ENCODE measurements at regions not wholly inside any gene's neighbourhood (a gene's known extent, or its start where the extent isn't known, plus 50 kb on each side); places are given as distances from the start of the nearest gene placed in this dataset.

DNA sequence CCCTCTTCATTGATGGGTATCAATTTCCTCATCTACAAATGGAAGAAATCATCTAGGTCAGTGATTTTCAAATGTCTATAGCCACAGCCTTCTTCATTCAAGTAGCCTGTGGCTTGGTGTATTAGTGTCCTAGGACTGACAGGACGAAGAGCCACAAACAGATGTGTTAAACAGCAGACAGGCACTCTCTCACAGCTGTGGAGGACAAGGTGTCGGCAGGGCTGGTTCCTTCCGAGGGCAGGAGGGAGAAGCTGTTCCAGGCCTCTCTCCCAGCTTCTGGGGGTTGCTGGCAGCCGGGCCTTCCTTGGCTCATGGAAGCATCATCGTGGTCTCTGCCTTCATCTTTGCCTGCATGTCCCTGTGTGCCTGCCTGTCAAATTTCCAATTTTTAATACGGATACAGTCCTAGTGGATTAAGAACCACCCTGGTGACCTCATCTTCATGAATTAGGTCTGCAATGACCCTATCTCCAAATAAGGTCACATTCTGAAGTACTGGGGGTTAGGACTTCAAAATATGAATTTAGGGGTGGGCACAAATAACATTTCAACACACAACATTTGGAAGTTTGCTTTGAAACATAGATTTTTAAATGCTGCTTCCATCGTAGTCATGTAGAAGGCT, 86.5 kb downstream of the PTGR3 start:
- Histone ChIP-seq H3K4me3 (ENCODE audit: low read length in 2 of 2) (no peak overlapping the region), H3K27ac (replicated peaks; ENCODE audit: low read length) (no peak overlapping the region), H2AFZ (ENCODE audit: low read length) (no peak overlapping the region), H3K9me3 (replicated peaks in 1 of 2; ENCODE audit: control insufficient read depth in 2 of 2, insufficient read depth in 1 of 2, low read depth in 1 of 2, low read length in 2 of 2) (no peaks in the 10 kb centered on the region), H2AK5ac (ENCODE audit: low read depth, low read length) (no peak overlapping the region), H3K4ac (ENCODE audit: low read length) (no peak overlapping the region), H3K4me2 (ENCODE audit: insufficient read depth, low read length, poor library complexity, severe bottlenecking) (no peak overlapping the region), H3K79me1 (ENCODE audit: low read depth, low read length) (no peaks in the 10 kb centered on the region), H3K23ac (ENCODE audit: low read depth, low read length, poor library complexity) (no peak overlapping the region), H3K36me3 (replicated peaks in 1 of 2; ENCODE audit: control insufficient read depth in 2 of 2, insufficient read depth in 2 of 2, low read length in 2 of 2) (no peaks in the 10 kb centered on the region), H4K8ac (ENCODE audit: low read depth, low read length) (no peak overlapping the region), H3K27me3 (ENCODE audit: control insufficient read depth in 3 of 3, insufficient read depth in 3 of 3, low read depth in 1 of 3, low read length in 3 of 3) (peaks cover 0 to 3% (median 0%) of the 10 kb centered on the region in 3 experiments), H3K18ac (ENCODE audit: low read length) (no peak overlapping the region), H2BK5ac (ENCODE audit: low read length) (no peak overlapping the region), H3K9ac (ENCODE audit: low read depth, low read length, poor library complexity) (no peak overlapping the region), H3K4me1 (ENCODE audit: control insufficient read depth in 2 of 2, insufficient read depth in 1 of 2, low read depth in 1 of 2, low read length in 2 of 2) (no peaks in the 10 kb centered on the region), H2BK120ac (ENCODE audit: low read depth, low read length) (no peak overlapping the region), H2BK12ac (ENCODE audit: low read length) (no peak overlapping the region), H2BK15ac (ENCODE audit: low read length) (no peak overlapping the region), H3K14ac (ENCODE audit: low read length) (no peak overlapping the region), H4K91ac (ENCODE audit: low read depth, low read length, poor library complexity) (no peak overlapping the region)
- DNase-seq (ENCODE audit: low spot score): no peak
- no CpG with 5 or more reads among the region's 7 CpGs for WGBS, 2 donors (ENCODE audit: extremely low coverage in 2 of 2, insufficient read length in 2 of 2, insufficient replicate concordance in 1 of 2)

DNA sequence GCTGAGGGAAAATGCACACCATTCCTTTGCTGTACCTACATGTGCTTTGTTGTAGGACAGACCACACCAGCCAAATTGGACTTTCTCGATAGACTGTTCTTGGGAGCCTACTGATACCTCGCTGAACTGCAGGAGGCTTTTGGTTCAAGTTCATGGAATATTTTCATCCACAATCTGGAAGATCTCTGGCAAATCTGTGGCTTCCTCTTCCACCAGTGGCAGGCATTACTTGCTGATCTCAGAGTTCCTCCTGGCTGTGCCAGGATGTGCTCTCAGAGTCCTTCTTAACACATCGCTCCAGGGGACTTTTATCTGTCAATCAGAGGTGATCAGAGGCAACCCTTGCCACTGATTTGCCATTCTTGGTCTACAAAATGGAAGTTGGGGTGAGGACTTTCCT, 87.7 kb downstream of the PTGR3 start:
- Histone ChIP-seq H3K4ac (ENCODE audit: low read length) (no peak overlapping the region), H2BK5ac (ENCODE audit: low read length) (no peak overlapping the region), H3K4me2 (ENCODE audit: insufficient read depth, low read length, poor library complexity, severe bottlenecking) (no peak overlapping the region), H4K91ac (ENCODE audit: low read depth, low read length, poor library complexity) (no peak overlapping the region), H2AFZ (ENCODE audit: low read length) (no peak overlapping the region), H3K4me3 (ENCODE audit: low read length in 2 of 2) (no peak overlapping the region), H3K36me3 (replicated peaks in 1 of 2; ENCODE audit: control insufficient read depth in 2 of 2, insufficient read depth in 2 of 2, low read length in 2 of 2) (no peaks in the 10 kb centered on the region), H3K9ac (ENCODE audit: low read depth, low read length, poor library complexity) (no peak overlapping the region), H3K14ac (ENCODE audit: low read length) (no peak overlapping the region), H3K9me3 (replicated peaks in 1 of 2; ENCODE audit: control insufficient read depth in 2 of 2, insufficient read depth in 1 of 2, low read depth in 1 of 2, low read length in 2 of 2) (no peaks in the 10 kb centered on the region), H2BK12ac (ENCODE audit: low read length) (no peak overlapping the region), H3K4me1 (ENCODE audit: control insufficient read depth in 2 of 2, insufficient read depth in 1 of 2, low read depth in 1 of 2, low read length in 2 of 2) (no peaks in the 10 kb centered on the region), H2AK5ac (ENCODE audit: low read depth, low read length) (no peak overlapping the region), H3K27me3 (ENCODE audit: control insufficient read depth in 3 of 3, insufficient read depth in 3 of 3, low read depth in 1 of 3, low read length in 3 of 3) (peaks cover 0 to 3% (median 0%) of the 10 kb centered on the region in 3 experiments), H3K18ac (ENCODE audit: low read length) (no peak overlapping the region), H2BK15ac (ENCODE audit: low read length) (no peak overlapping the region), H2BK120ac (ENCODE audit: low read depth, low read length) (no peak overlapping the region), H3K23ac (ENCODE audit: low read depth, low read length, poor library complexity) (no peak overlapping the region), H3K79me1 (ENCODE audit: low read depth, low read length) (no peaks in the 10 kb centered on the region), H4K8ac (ENCODE audit: low read depth, low read length) (no peak overlapping the region), H3K27ac (replicated peaks; ENCODE audit: low read length) (no peak overlapping the region)
- no CpG with 5 or more reads among the region's 3 CpGs for WGBS, 2 donors (ENCODE audit: extremely low coverage in 2 of 2, insufficient read length in 2 of 2, insufficient replicate concordance in 1 of 2)
- no peak for DNase-seq (ENCODE audit: low spot score)

DNA sequence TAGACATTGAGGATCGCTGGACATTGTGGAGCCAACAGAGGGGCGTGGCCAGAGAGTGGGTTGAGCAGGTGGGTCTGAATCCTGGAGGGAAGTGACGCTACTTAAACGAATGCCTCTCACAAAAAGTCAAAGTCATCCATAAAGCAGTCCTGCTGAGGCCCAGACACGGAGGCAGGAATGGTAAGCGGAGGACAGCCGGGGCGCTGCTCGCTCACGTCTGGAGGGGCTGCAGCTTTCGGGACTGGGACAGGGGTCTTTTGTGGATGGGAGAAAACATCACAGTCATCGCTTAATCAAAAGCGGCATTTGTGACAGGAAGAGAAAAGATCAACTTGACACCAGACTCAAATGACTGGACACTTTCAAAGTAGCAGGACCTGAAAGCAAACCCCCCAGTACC, 88.4 kb downstream of the PTGR3 start:
- Histone ChIP-seq H3K4me2 (ENCODE audit: insufficient read depth, low read length, poor library complexity, severe bottlenecking) (no peak overlapping the region), H3K9me3 (replicated peaks in 1 of 2; ENCODE audit: control insufficient read depth in 2 of 2, insufficient read depth in 1 of 2, low read depth in 1 of 2, low read length in 2 of 2) (no peaks in the 10 kb centered on the region), H3K36me3 (replicated peaks in 1 of 2; ENCODE audit: control insufficient read depth in 2 of 2, insufficient read depth in 2 of 2, low read length in 2 of 2) (no peaks in the 10 kb centered on the region), H3K18ac (ENCODE audit: low read length) (no peak overlapping the region), H2BK15ac (ENCODE audit: low read length) (no peak overlapping the region), H4K8ac (ENCODE audit: low read depth, low read length) (no peak overlapping the region), H2BK120ac (ENCODE audit: low read depth, low read length) (no peak overlapping the region), H3K4me1 (ENCODE audit: control insufficient read depth in 2 of 2, insufficient read depth in 1 of 2, low read depth in 1 of 2, low read length in 2 of 2) (no peaks in the 10 kb centered on the region), H3K27me3 (ENCODE audit: control insufficient read depth in 3 of 3, insufficient read depth in 3 of 3, low read depth in 1 of 3, low read length in 3 of 3) (peaks cover 0 to 3% (median 0%) of the 10 kb centered on the region in 3 experiments), H2AK5ac (ENCODE audit: low read depth, low read length) (no peak overlapping the region), H3K23ac (ENCODE audit: low read depth, low read length, poor library complexity) (no peak overlapping the region), H4K91ac (ENCODE audit: low read depth, low read length, poor library complexity) (no peak overlapping the region), H2BK12ac (ENCODE audit: low read length) (no peak overlapping the region), H3K4me3 (ENCODE audit: low read length in 2 of 2) (no peak overlapping the region), H3K14ac (ENCODE audit: low read length) (no peak overlapping the region), H3K4ac (ENCODE audit: low read length) (no peak overlapping the region), H3K9ac (ENCODE audit: low read depth, low read length, poor library complexity) (no peak overlapping the region), H3K79me1 (ENCODE audit: low read depth, low read length) (no peaks in the 10 kb centered on the region), H3K27ac (replicated peaks; ENCODE audit: low read length) (no peak overlapping the region), H2AFZ (ENCODE audit: low read length) (no peak overlapping the region), H2BK5ac (ENCODE audit: low read length) (no peak overlapping the region)
- no peak for DNase-seq (ENCODE audit: low spot score)
- WGBS, 2 donors (ENCODE audit: extremely low coverage in 2 of 2, insufficient read length in 2 of 2, insufficient replicate concordance in 1 of 2): no CpG with 5 or more reads among the region's 13 CpGs

DNA sequence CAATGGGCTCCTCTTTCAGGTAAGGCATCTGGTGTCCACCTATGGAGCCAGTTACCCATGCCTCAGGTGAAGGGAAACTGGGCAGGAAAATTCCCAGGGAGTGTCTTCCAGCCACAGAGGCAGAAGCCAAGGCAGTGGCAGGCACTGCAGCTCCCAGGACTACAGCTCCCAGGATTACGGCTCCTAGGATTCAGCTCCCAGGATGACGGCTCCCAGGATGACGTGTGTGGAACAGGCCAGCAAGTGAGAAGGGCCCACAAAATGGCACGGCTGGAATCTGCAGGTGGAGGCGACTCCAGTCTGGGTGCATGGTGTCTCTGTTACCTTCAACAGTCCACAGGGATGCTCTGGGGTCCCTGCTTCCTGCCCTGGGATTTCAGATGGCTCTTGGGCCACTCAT, 92.1 kb downstream of the PTGR3 start:
- no peak overlapping the region for H2BK12ac ChIP-seq (ENCODE audit: low read length)
- no peak overlapping the region for H3K14ac ChIP-seq (ENCODE audit: low read length)
- no peaks in the 10 kb centered on the region for H3K4me1 ChIP-seq (ENCODE audit: control insufficient read depth in 2 of 2, insufficient read depth in 1 of 2, low read depth in 1 of 2, low read length in 2 of 2)
- DNase-seq (ENCODE audit: low spot score): no peak
- H3K36me3 ChIP-seq (replicated peaks in 1 of 2; ENCODE audit: control insufficient read depth in 2 of 2, insufficient read depth in 2 of 2, low read length in 2 of 2): no peaks in the 10 kb centered on the region
- H3K27ac ChIP-seq (replicated peaks; ENCODE audit: low read length): no peak overlapping the region
- no peak overlapping the region for H3K4ac ChIP-seq (ENCODE audit: low read length)
- no peak overlapping the region for H3K9ac ChIP-seq (ENCODE audit: low read depth, low read length, poor library complexity)
- H4K8ac ChIP-seq (ENCODE audit: low read depth, low read length): no peak overlapping the region
- H3K18ac ChIP-seq (ENCODE audit: low read length): no peak overlapping the region
- no CpG with 5 or more reads among the region's 5 CpGs for WGBS, 2 donors (ENCODE audit: extremely low coverage in 2 of 2, insufficient read length in 2 of 2, insufficient replicate concordance in 1 of 2)
- no peak overlapping the region for H2AK5ac ChIP-seq (ENCODE audit: low read depth, low read length)
- no peak overlapping the region for H2BK120ac ChIP-seq (ENCODE audit: low read depth, low read length)
- H2BK15ac ChIP-seq (ENCODE audit: low read length): no peak overlapping the region
- H3K79me1 ChIP-seq (ENCODE audit: low read depth, low read length): no peaks in the 10 kb centered on the region
- no peak overlapping the region for H3K4me3 ChIP-seq (ENCODE audit: low read length in 2 of 2)
- peaks cover 0 to 3% (median 0%) of the 10 kb centered on the region in 3 experiments for H3K27me3 ChIP-seq (ENCODE audit: control insufficient read depth in 3 of 3, insufficient read depth in 3 of 3, low read depth in 1 of 3, low read length in 3 of 3)
- no peak overlapping the region for H4K91ac ChIP-seq (ENCODE audit: low read depth, low read length, poor library complexity)
- no peak overlapping the region for H2AFZ ChIP-seq (ENCODE audit: low read length)
- no peaks in the 10 kb centered on the region for H3K9me3 ChIP-seq (replicated peaks in 1 of 2; ENCODE audit: control insufficient read depth in 2 of 2, insufficient read depth in 1 of 2, low read depth in 1 of 2, low read length in 2 of 2)
- no peak overlapping the region for H3K4me2 ChIP-seq (ENCODE audit: insufficient read depth, low read length, poor library complexity, severe bottlenecking)
- no peak overlapping the region for H3K23ac ChIP-seq (ENCODE audit: low read depth, low read length, poor library complexity)
- no peak overlapping the region for H2BK5ac ChIP-seq (ENCODE audit: low read length)
